Spleen (tissue), 7 donors: ENCODE measurements at regions not wholly inside any gene's neighbourhood (a gene's known extent, or its start where the extent isn't known, plus 50 kb on each side); places are given as distances from the start of the nearest gene placed in this dataset.

Source experiments
- CTCF ChIP-seq, 11 experiments: fragments of 200-600 bp in 7 of 11; fragments of 450-650 bp in 4 of 11; sonication (generic) in 4 of 11; IDR thresholded peaks in 8 of 11; conservative IDR thresholded peaks in 3 of 11; 1 replicate in 7 of 11; 2 replicates in 4 of 11; pipeline versions ENCODE4 v1.4.0 to v1.8.0; 2016 to 2021; ENCODE audit warnings: antibody characterized with exemption in 11 of 11, inconsistent platforms in 4 of 11, mild to moderate bottlenecking in 1 of 11
- POLR2A ChIP-seq, 3 donors: fragments of 450-650 bp; IDR thresholded peaks; one replicate each; pipeline ENCODE4 v1.5.1; 2017; ENCODE audit warnings: antibody characterized with exemption in 3 of 3, mild to moderate bottlenecking in 1 of 3
- donor health status: DM: no; HTN: no; CAD: no; lungs with moderate emphysema.
- donor health status: DM: no; HTN: no; CAD: no.
- donor health status: DM: no; HTN: no; CAD: no.

DNA sequence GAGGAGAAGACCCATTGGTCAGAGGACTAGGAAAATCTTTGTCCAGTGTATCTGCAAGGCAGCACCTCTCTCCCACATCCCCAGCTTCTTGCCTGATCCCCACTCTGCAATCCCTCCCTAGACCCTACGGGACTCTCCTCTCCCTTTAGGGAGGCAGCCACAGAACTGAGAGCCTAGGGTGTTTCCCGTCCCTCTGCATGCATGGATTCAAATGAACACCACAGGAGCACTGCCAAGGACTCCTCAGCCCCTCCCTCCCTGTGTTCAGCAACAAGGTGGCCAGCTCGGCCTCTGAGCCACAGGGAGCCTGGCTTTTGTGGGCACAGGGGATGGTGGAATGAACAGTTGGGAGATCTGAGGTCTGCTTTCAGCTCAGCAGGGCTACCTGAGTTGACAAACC, 117.1 kb downstream of the TXNL1 start:
- TF ChIP-seq CTCF (IDR thresholded peaks at IDR 0.05 in 8 of 11, conservative IDR thresholded peaks at IDR 0.05 in 3 of 11) (no peak), POLR2A (IDR thresholded peaks at IDR 0.05) (no peak)
